Mesodermal cell (in vitro differentiated cells): ENCODE measurements at regions not wholly inside any gene's neighbourhood (a gene's known extent, or its start where the extent isn't known, plus 50 kb on each side); places are given as distances from the start of the nearest gene placed in this dataset.
A peak's percentile ranks its signal among the peaks of the same experiment; 100 is the strongest.

Experiments
- H3K27ac ChIP-seq: 2 replicates; pipeline ENCODE4 v1.7.0; 2013; ENCODE audit warnings: mild to moderate bottlenecking, low read depth, low read length, moderate library complexity; ENCODE audit not compliant: severe bottlenecking
- H3K36me3 ChIP-seq: 2 replicates; pipeline ENCODE4 v1.7.1; 2013; ENCODE audit warnings: mild to moderate bottlenecking, low read length, moderate library complexity; ENCODE audit not compliant: control insufficient read depth, insufficient read depth
- H3K4me1 ChIP-seq: one replicate; pipeline ENCODE4 v1.7.1; 2013; ENCODE audit warnings: mild to moderate bottlenecking, low read length; ENCODE audit not compliant: insufficient read depth, control insufficient read depth, poor library complexity, severe bottlenecking
- H3K4me3 ChIP-seq: 2 replicates; pipeline ENCODE4 v1.7.0; 2013; ENCODE audit warnings: low read length, control low read depth, mild to moderate bottlenecking; ENCODE audit not compliant: insufficient read depth, poor library complexity, severe bottlenecking; ENCODE audit errors: extremely low read depth
- H3K9me3 ChIP-seq: 2 replicates; pipeline ENCODE4 v1.7.1; 2013; ENCODE audit warnings: mild to moderate bottlenecking, low read length, moderate library complexity; ENCODE audit not compliant: control insufficient read depth
- WGBS, 2 experiments: methylation state at CpG; one replicate each; pipeline ENCODE4 v1.1.5; 2013; ENCODE audit warnings: missing lambda C conversion rate in 2 of 2; ENCODE audit not compliant: insufficient coverage in 2 of 2; 5-methylcytosine and 5-hydroxymethylcytosine counted together

- Histone ChIP-seq H3K36me3 (no peaks in the 10 kb centered on the region), H3K27ac (no peak overlapping the region), H3K9me3 (no peaks in the 10 kb centered on the region), H3K4me1 (no peaks in the 10 kb centered on the region), H3K4me3 (no peak overlapping the region)
- WGBS, 2 experiments = 88 to 98% methylated on average over 4 to 5 of the region's 7 CpGs
These were observed 360.6 kb upstream of the DAB2 start for GRCh38 chr5:39785410-39785809.

- Histone ChIP-seq H3K27ac (no peak overlapping the region), H3K4me1 (no peaks in the 10 kb centered on the region), H3K36me3 (no peaks in the 10 kb centered on the region), H3K9me3 (no peaks in the 10 kb centered on the region), H3K4me3 (no peak overlapping the region)
- 100% methylated on average over 1 of the region's 3 CpGs; no CpG with 5 or more reads in 1 of the 2 experiments for WGBS, 2 experiments
These were observed 359.1 kb upstream of the DAB2 start for GRCh38 chr5:39783756-39784421.

GRCh38 chr5:39780347-39780746 is 355.6 kb upstream of the DAB2 start:
- H3K4me3 ChIP-seq = no peak overlapping the region
- H3K36me3 ChIP-seq = no peaks in the 10 kb centered on the region
- peaks cover 8% of the 10 kb centered on the region for H3K4me1 ChIP-seq
- no peaks in the 10 kb centered on the region for H3K9me3 ChIP-seq
- H3K27ac ChIP-seq = no peak overlapping the region

GRCh38 chr5:39779831-39780230 is 355.1 kb upstream of the DAB2 start:
- no CpG with 5 or more reads among the region's 1 CpG for WGBS, 2 experiments
- Histone ChIP-seq H3K4me1 (peaks cover 8% of the 10 kb centered on the region), H3K9me3 (no peaks in the 10 kb centered on the region), H3K4me3 (no peak overlapping the region), H3K27ac (no peak overlapping the region), H3K36me3 (no peaks in the 10 kb centered on the region)

- Histone ChIP-seq H3K9me3 (no peaks in the 10 kb centered on the region), H3K4me1 (peaks cover 12% of the 10 kb centered on the region), H3K4me3 (no peak overlapping the region), H3K27ac (peak overlapping the region; percentile 76), H3K36me3 (no peaks in the 10 kb centered on the region)
- 80 to 96% methylated on average over 4 of the region's 5 CpGs for WGBS, 2 experiments
These were observed 351.1 kb upstream of the DAB2 start for GRCh38 chr5:39775797-39776365.

GRCh38 chr5:39775086-39775796 is 350.5 kb upstream of the DAB2 start:
- Histone ChIP-seq H3K27ac (no peak overlapping the region), H3K4me3 (no peak overlapping the region), H3K36me3 (no peaks in the 10 kb centered on the region), H3K9me3 (no peaks in the 10 kb centered on the region), H3K4me1 (peaks cover 12% of the 10 kb centered on the region)
- WGBS, 2 experiments = no CpG with 5 or more reads among the region's 2 CpGs

GRCh38 chr5:39774605-39775004 is 349.8 kb upstream of the DAB2 start:
- H3K27ac ChIP-seq = no peak overlapping the region
- peaks cover 12% of the 10 kb centered on the region for H3K4me1 ChIP-seq
- no peaks in the 10 kb centered on the region for H3K36me3 ChIP-seq
- no peaks in the 10 kb centered on the region for H3K9me3 ChIP-seq
- H3K4me3 ChIP-seq = no peak overlapping the region

GRCh38 chr5:39772307-39772706 is 347.5 kb upstream of the DAB2 start:
- WGBS, 2 experiments = 29 to 48% methylated on average over 1 to 2 of the region's 2 CpGs
- H3K4me3 ChIP-seq = no peak overlapping the region
- H3K4me1 ChIP-seq = peaks cover 12% of the 10 kb centered on the region
- H3K36me3 ChIP-seq = no peaks in the 10 kb centered on the region
- no peak overlapping the region for H3K27ac ChIP-seq
- H3K9me3 ChIP-seq = no peaks in the 10 kb centered on the region

GRCh38 chr5:39767916-39768315 is 343.1 kb upstream of the DAB2 start:
- no peaks in the 10 kb centered on the region for H3K9me3 ChIP-seq
- H3K4me1 ChIP-seq = peaks cover 3% of the 10 kb centered on the region
- H3K36me3 ChIP-seq = no peaks in the 10 kb centered on the region
- H3K27ac ChIP-seq = no peak overlapping the region
- no peak overlapping the region for H3K4me3 ChIP-seq
- WGBS, 2 experiments = 75% methylated on average over 2 of the region's 5 CpGs; no CpG with 5 or more reads in 1 of the 2 experiments

GRCh38 chr5:39765366-39765765 is 340.6 kb upstream of the DAB2 start:
- WGBS, 2 experiments = 67% methylated on average over 1 of the region's 2 CpGs; no CpG with 5 or more reads in 1 of the 2 experiments
- peaks cover 7% of the 10 kb centered on the region for H3K4me1 ChIP-seq
- H3K9me3 ChIP-seq = no peaks in the 10 kb centered on the region
- H3K4me3 ChIP-seq = no peak overlapping the region
- H3K36me3 ChIP-seq = no peaks in the 10 kb centered on the region
- no peak overlapping the region for H3K27ac ChIP-seq

GRCh38 chr5:39762761-39763160 is 338.0 kb upstream of the DAB2 start:
- no peak overlapping the region for H3K4me3 ChIP-seq
- no peaks in the 10 kb centered on the region for H3K9me3 ChIP-seq
- no peaks in the 10 kb centered on the region for H3K36me3 ChIP-seq
- H3K4me1 ChIP-seq = peaks cover 8% of the 10 kb centered on the region
- no peak overlapping the region for H3K27ac ChIP-seq
- WGBS, 2 experiments = no CpG with 5 or more reads among the region's 3 CpGs
